ENCODE measurements at regions not wholly inside any gene's neighbourhood (a gene's known extent, or its start where the extent isn't known, plus 50 kb on each side); places are given as distances from the start of the nearest gene placed in this dataset.

GRCh38 chr6:95725344-95725743, 148.0 kb downstream of the MANEA start:
- H3K27me3 ChIP-seq, result no peaks in the 10 kb centered on the region
- no peak for TF ChIP-seq CTCF (IDR thresholded peaks at IDR 0.05)
- TF ChIP-seq POLR2A (IDR thresholded peaks at IDR 0.05), result no peak
- intact Hi-C loops (cut with DNase I), result no loop called here
- H3K4me3 ChIP-seq, result no peak overlapping the region
- H3K36me3 ChIP-seq (replicated peaks in 1 of 2), result no peaks in the 10 kb centered on the region
- H3K9me3 ChIP-seq (replicated peaks in 1 of 3), result no peaks in the 10 kb centered on the region
- no peaks in the 10 kb centered on the region for H3K4me1 ChIP-seq (replicated peaks in 1 of 2)
- 55 to 64% (median 60%) methylated on average over 2 of the region's 2 CpGs for WGBS, 4 donors
- H3K27ac ChIP-seq, result no peak overlapping the region
- no peak for DNase-seq

GRCh38 chr6:95740157-95740556, 162.8 kb downstream of the MANEA start:
- H3K4me1 ChIP-seq (replicated peaks in 1 of 2), result no peaks in the 10 kb centered on the region

GRCh38 chr6:95741045-95741444, 163.7 kb downstream of the MANEA start:
- Histone ChIP-seq H3K4me3 (no peak overlapping the region), H3K4me1 (replicated peaks in 1 of 2) (no peaks in the 10 kb centered on the region), H3K27ac (no peak overlapping the region), H3K36me3 (replicated peaks in 1 of 2) (no peaks in the 10 kb centered on the region), H3K9me3 (replicated peaks in 1 of 3) (no peaks in the 10 kb centered on the region), H3K27me3 (no peaks in the 10 kb centered on the region)
- WGBS, 4 donors, result 51 to 65% (median 62%) methylated on average over 4 of the region's 4 CpGs
- intact Hi-C loops (cut with DNase I), result no loop called here
- TF ChIP-seq CTCF (IDR thresholded peaks at IDR 0.05), result no peak
- TF ChIP-seq POLR2A (IDR thresholded peaks at IDR 0.05), result no peak
- no peak for DNase-seq

More at GRCh38 chr6:95740157-95740556, 162.8 kb downstream of the MANEA start:
- Histone ChIP-seq H3K4me3 (no peak overlapping the region), H3K27me3 (no peaks in the 10 kb centered on the region), H3K36me3 (replicated peaks in 1 of 2) (no peaks in the 10 kb centered on the region), H3K9me3 (replicated peaks in 1 of 3) (no peaks in the 10 kb centered on the region), H3K27ac (no peak overlapping the region)
- TF ChIP-seq CTCF (IDR thresholded peaks at IDR 0.05) (no peak), POLR2A (IDR thresholded peaks at IDR 0.05) (no peak)
- 75 to 88% (median 75%) methylated on average over 1 of the region's 1 CpG for WGBS, 4 donors
- intact Hi-C loops (cut with DNase I), result no loop called here
- DNase-seq, result no peak

GRCh38 chr6:95742767-95743289, 165.5 kb downstream of the MANEA start:
- Histone ChIP-seq H3K4me3 (no peak overlapping the region), H3K27me3 (no peaks in the 10 kb centered on the region), H3K9me3 (replicated peaks in 1 of 3) (no peaks in the 10 kb centered on the region), H3K27ac (no peak overlapping the region), H3K4me1 (replicated peaks in 1 of 2) (no peaks in the 10 kb centered on the region), H3K36me3 (replicated peaks in 1 of 2) (no peaks in the 10 kb centered on the region)
- intact Hi-C loops (cut with DNase I), result no loop called here
- TF ChIP-seq CTCF (IDR thresholded peaks at IDR 0.05), result no peak
- no peak for TF ChIP-seq POLR2A (IDR thresholded peaks at IDR 0.05)
- DNase-seq, result no peak

Data from adrenal gland (tissue), 9 donors.